ENCODE measurements at regions not wholly inside any gene's neighbourhood (a gene's known extent, or its start where the extent isn't known, plus 50 kb on each side); places are given as distances from the start of the nearest gene placed in this dataset.

- DNase-seq (ENCODE audit: low spot score) = no peak
- H3K9me3 Mint-ChIP-seq = no peaks in the 10 kb centered on the region
- no peak overlapping the region for H2AFZ ChIP-seq (replicated peaks)
- H3K4me3 Mint-ChIP-seq = no peak overlapping the region
- peaks cover 2% of the 10 kb centered on the region for H3K4me1 Mint-ChIP-seq
- no peaks in the 10 kb centered on the region for H3K36me3 Mint-ChIP-seq
- H3K4me1 ChIP-seq = no peaks in the 10 kb centered on the region
- H3K27ac ChIP-seq = no peak overlapping the region
- H3K79me2 ChIP-seq (ENCODE audit: low read depth) = no peaks in the 10 kb centered on the region
- no peaks in the 10 kb centered on the region for H3K27me3 ChIP-seq
- no peak overlapping the region for H3K4me3 ChIP-seq
- no peaks in the 10 kb centered on the region for H3K36me3 ChIP-seq
- TF ChIP-seq EZH2 (IDR thresholded peaks at IDR 0.05) = no peak
- no peak for TF ChIP-seq EZH2phosphoT487 (IDR thresholded peaks at IDR 0.05)
- no peak for TF ChIP-seq CTCF (IDR thresholded peaks at IDR 0.05)
- H4K20me1 ChIP-seq (ENCODE audit: low read depth) = no peaks in the 10 kb centered on the region
- H3K9me3 ChIP-seq (ENCODE audit: low read depth) = no peaks in the 10 kb centered on the region
- no peaks in the 10 kb centered on the region for H3F3A ChIP-seq (ENCODE audit: low read depth)
- H3K27ac Mint-ChIP-seq = no peak overlapping the region
- H3K27me3 Mint-ChIP-seq (ENCODE audit: insufficient read depth, low read depth) = no peaks in the 10 kb centered on the region
- no peak overlapping the region for H3K4me2 ChIP-seq
- no peak overlapping the region for H3K9ac ChIP-seq
Measured at GRCh38 chr11:80625563-80625962, 1184.7 kb upstream of the TENM4 start.

GRCh38 chr11:80621871-80622270, 1181.0 kb upstream of the TENM4 start:
- Mint-ChIP-seq H3K27ac (no peak overlapping the region), H3K36me3 (no peaks in the 10 kb centered on the region), H3K4me3 (no peak overlapping the region), H3K4me1 (peaks cover 2% of the 10 kb centered on the region), H3K27me3 (ENCODE audit: insufficient read depth, low read depth) (no peaks in the 10 kb centered on the region), H3K9me3 (no peaks in the 10 kb centered on the region)
- TF ChIP-seq CTCF (IDR thresholded peaks at IDR 0.05) (no peak), EZH2 (IDR thresholded peaks at IDR 0.05) (no peak), EZH2phosphoT487 (IDR thresholded peaks at IDR 0.05) (no peak)
- H3K9ac ChIP-seq = no peak overlapping the region
- no peak overlapping the region for H3K27ac ChIP-seq
- no peaks in the 10 kb centered on the region for H3F3A ChIP-seq (ENCODE audit: low read depth)
- no peaks in the 10 kb centered on the region for H3K9me3 ChIP-seq (ENCODE audit: low read depth)
- no peaks in the 10 kb centered on the region for H3K4me1 ChIP-seq
- no peak overlapping the region for H3K4me3 ChIP-seq
- no peak overlapping the region for H2AFZ ChIP-seq (replicated peaks)
- H3K27me3 ChIP-seq = no peaks in the 10 kb centered on the region
- no peak for DNase-seq (ENCODE audit: low spot score)
- no peaks in the 10 kb centered on the region for H3K79me2 ChIP-seq (ENCODE audit: low read depth)
- no peak overlapping the region for H3K4me2 ChIP-seq
- no peaks in the 10 kb centered on the region for H4K20me1 ChIP-seq (ENCODE audit: low read depth)
- no peaks in the 10 kb centered on the region for H3K36me3 ChIP-seq

GRCh38 chr11:80620867-80621266, 1180.0 kb upstream of the TENM4 start:
- H3K9ac ChIP-seq = no peak overlapping the region
- no peak for TF ChIP-seq CTCF (IDR thresholded peaks at IDR 0.05)
- TF ChIP-seq EZH2 (IDR thresholded peaks at IDR 0.05) = no peak
- no peak for TF ChIP-seq EZH2phosphoT487 (IDR thresholded peaks at IDR 0.05)
- Mint-ChIP-seq H3K27me3 (ENCODE audit: insufficient read depth, low read depth) (no peaks in the 10 kb centered on the region), H3K4me1 (peaks cover 2% of the 10 kb centered on the region), H3K9me3 (no peaks in the 10 kb centered on the region), H3K4me3 (no peak overlapping the region), H3K27ac (no peak overlapping the region), H3K36me3 (no peaks in the 10 kb centered on the region)
- H3K4me2 ChIP-seq = no peak overlapping the region
- H3F3A ChIP-seq (ENCODE audit: low read depth) = no peaks in the 10 kb centered on the region
- no peaks in the 10 kb centered on the region for H3K27me3 ChIP-seq
- no peak overlapping the region for H2AFZ ChIP-seq (replicated peaks)
- no peak for DNase-seq (ENCODE audit: low spot score)
- H3K4me1 ChIP-seq = no peaks in the 10 kb centered on the region
- H3K79me2 ChIP-seq (ENCODE audit: low read depth) = no peaks in the 10 kb centered on the region
- no peak overlapping the region for H3K27ac ChIP-seq
- no peaks in the 10 kb centered on the region for H4K20me1 ChIP-seq (ENCODE audit: low read depth)
- H3K4me3 ChIP-seq = no peak overlapping the region
- H3K9me3 ChIP-seq (ENCODE audit: low read depth) = no peaks in the 10 kb centered on the region
- H3K36me3 ChIP-seq = no peaks in the 10 kb centered on the region

- H3K9ac ChIP-seq = no peak overlapping the region
- no peaks in the 10 kb centered on the region for H3K27me3 ChIP-seq
- Mint-ChIP-seq H3K4me3 (no peak overlapping the region), H3K27me3 (ENCODE audit: insufficient read depth, low read depth) (no peaks in the 10 kb centered on the region), H3K27ac (no peak overlapping the region), H3K4me1 (no peaks in the 10 kb centered on the region), H3K9me3 (no peaks in the 10 kb centered on the region), H3K36me3 (no peaks in the 10 kb centered on the region)
- H3K4me1 ChIP-seq = peaks cover 3% of the 10 kb centered on the region
- TF ChIP-seq EZH2phosphoT487 (IDR thresholded peaks at IDR 0.05) (no peak), CTCF (IDR thresholded peaks at IDR 0.05) (no peak), EZH2 (IDR thresholded peaks at IDR 0.05) (no peak)
- H2AFZ ChIP-seq (replicated peaks) = no peak overlapping the region
- no peaks in the 10 kb centered on the region for H3K79me2 ChIP-seq (ENCODE audit: low read depth)
- H3F3A ChIP-seq (ENCODE audit: low read depth) = no peaks in the 10 kb centered on the region
- H3K36me3 ChIP-seq = no peaks in the 10 kb centered on the region
- H3K4me3 ChIP-seq = no peak overlapping the region
- no peak for DNase-seq (ENCODE audit: low spot score)
- no peak overlapping the region for H3K27ac ChIP-seq
- H4K20me1 ChIP-seq (ENCODE audit: low read depth) = no peaks in the 10 kb centered on the region
- no peak overlapping the region for H3K4me2 ChIP-seq
- no peaks in the 10 kb centered on the region for H3K9me3 ChIP-seq (ENCODE audit: low read depth)
Measured at GRCh38 chr11:80617156-80617555, 1176.3 kb upstream of the TENM4 start.

Measured in neural progenitor cell (in vitro differentiated cells).